ENCODE measurements at regions not wholly inside any gene's neighbourhood (a gene's known extent, or its start where the extent isn't known, plus 50 kb on each side); places are given as distances from the start of the nearest gene placed in this dataset.

- Histone ChIP-seq H3K27ac (replicated peaks) (no peak overlapping the region), H3K27me3 (ENCODE audit: insufficient read depth, poor library complexity, severe bottlenecking) (no peaks in the 10 kb centered on the region), H3K4me3 (replicated peaks; ENCODE audit: insufficient read depth, low read length) (no peak overlapping the region)
- no peak for DNase-seq (ENCODE audit: low read depth in 1 of 2, low spot score in 1 of 2)
- TF ChIP-seq POLR2AphosphoS5 (IDR thresholded peaks at IDR 0.05; ENCODE audit: low read depth): no peak
- TF ChIP-seq, protein P1, sequence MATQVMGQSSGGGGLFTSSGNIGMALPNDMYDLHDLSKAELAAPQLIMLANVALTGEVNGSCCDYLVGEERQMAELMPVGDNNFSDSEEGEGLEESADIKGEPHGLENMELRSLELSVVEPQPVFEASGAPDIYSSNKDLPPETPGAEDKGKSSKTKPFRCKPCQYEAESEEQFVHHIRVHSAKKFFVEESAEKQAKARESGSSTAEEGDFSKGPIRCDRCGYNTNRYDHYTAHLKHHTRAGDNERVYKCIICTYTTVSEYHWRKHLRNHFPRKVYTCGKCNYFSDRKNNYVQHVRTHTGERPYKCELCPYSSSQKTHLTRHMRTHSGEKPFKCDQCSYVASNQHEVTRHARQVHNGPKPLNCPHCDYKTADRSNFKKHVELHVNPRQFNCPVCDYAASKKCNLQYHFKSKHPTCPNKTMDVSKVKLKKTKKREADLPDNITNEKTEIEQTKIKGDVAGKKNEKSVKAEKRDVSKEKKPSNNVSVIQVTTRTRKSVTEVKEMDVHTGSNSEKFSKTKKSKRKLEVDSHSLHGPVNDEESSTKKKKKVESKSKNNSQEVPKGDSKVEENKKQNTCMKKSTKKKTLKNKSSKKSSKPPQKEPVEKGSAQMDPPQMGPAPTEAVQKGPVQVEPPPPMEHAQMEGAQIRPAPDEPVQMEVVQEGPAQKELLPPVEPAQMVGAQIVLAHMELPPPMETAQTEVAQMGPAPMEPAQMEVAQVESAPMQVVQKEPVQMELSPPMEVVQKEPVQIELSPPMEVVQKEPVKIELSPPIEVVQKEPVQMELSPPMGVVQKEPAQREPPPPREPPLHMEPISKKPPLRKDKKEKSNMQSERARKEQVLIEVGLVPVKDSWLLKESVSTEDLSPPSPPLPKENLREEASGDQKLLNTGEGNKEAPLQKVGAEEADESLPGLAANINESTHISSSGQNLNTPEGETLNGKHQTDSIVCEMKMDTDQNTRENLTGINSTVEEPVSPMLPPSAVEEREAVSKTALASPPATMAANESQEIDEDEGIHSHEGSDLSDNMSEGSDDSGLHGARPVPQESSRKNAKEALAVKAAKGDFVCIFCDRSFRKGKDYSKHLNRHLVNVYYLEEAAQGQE (IDR thresholded peaks at IDR 0.05; ENCODE audit: insufficient replicate concordance, low read depth): no peak
- no peak for TF ChIP-seq SPI1 (IDR thresholded peaks at IDR 0.05; ENCODE audit: borderline replicate concordance, low read depth)
- no peak for TF ChIP-seq GABPA (IDR thresholded peaks at IDR 0.05; ENCODE audit: low read depth)
- TF ChIP-seq CTCF (IDR thresholded peaks at IDR 0.05; ENCODE audit: insufficient read depth, low read length): no peak
These were observed 116.2 kb upstream of the PLCB4 start for GRCh38 chr20:8952721-8953120.

DNA sequence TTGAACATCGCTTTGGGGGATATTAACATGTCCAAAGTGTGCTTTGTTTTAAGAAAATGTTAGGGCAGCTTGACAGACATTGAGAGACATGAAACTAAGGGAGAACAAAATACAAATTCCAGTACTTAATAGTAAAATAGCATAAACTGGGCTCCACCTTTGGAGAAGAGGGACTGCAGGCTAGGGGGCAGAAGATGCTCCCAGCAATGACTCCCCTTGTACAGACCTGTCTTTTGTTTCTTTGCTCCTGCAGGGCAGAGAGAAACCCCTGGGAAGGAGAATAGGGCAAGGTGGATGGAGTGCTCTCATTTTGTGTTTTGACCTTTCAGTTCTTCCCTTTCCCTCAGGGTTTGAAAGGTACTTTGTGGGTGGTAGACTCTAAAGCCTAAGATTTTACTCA lies 115.6 kb upstream of the PLCB4 start:
- no peak for DNase-seq (ENCODE audit: low read depth in 1 of 2, low spot score in 1 of 2)
- Histone ChIP-seq H3K27me3 (ENCODE audit: insufficient read depth, poor library complexity, severe bottlenecking) (no peaks in the 10 kb centered on the region), H3K27ac (replicated peaks) (no peak overlapping the region), H3K4me3 (replicated peaks; ENCODE audit: insufficient read depth, low read length) (no peak overlapping the region)
- TF ChIP-seq GABPA (IDR thresholded peaks at IDR 0.05; ENCODE audit: low read depth) (no peak), CTCF (IDR thresholded peaks at IDR 0.05; ENCODE audit: insufficient read depth, low read length) (no peak), POLR2AphosphoS5 (IDR thresholded peaks at IDR 0.05; ENCODE audit: low read depth) (no peak), SPI1 (IDR thresholded peaks at IDR 0.05; ENCODE audit: borderline replicate concordance, low read depth) (no peak)
- TF ChIP-seq, protein P1 (IDR thresholded peaks at IDR 0.05; ENCODE audit: insufficient replicate concordance, low read depth): no peak

DNA sequence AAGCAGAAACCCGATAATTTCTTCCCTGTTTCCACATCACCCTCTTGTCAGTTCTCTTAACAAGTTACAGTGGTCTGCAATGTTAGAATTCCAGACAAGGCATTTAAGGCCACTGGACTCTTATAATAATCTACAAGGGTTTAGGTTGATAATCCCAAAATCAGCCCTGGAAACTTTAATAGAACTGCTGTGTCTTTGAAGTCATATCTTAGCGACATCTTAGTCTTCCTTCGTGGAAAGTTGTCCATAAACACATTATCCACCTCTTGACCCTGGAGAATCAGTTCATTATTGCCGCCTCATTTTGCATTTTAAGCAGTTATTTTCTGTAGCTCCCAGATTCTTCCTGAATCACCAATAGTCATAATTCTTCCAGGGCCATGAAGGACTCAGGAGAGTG lies 108.6 kb upstream of the PLCB4 start:
- no peak for DNase-seq (ENCODE audit: low read depth in 1 of 2, low spot score in 1 of 2)
- Histone ChIP-seq H3K27me3 (ENCODE audit: insufficient read depth, poor library complexity, severe bottlenecking) (no peaks in the 10 kb centered on the region), H3K27ac (replicated peaks) (no peak overlapping the region), H3K4me3 (replicated peaks; ENCODE audit: insufficient read depth, low read length) (no peak overlapping the region)
- no peak for TF ChIP-seq POLR2AphosphoS5 (IDR thresholded peaks at IDR 0.05; ENCODE audit: low read depth)
- no peak for TF ChIP-seq SPI1 (IDR thresholded peaks at IDR 0.05; ENCODE audit: borderline replicate concordance, low read depth)
- TF ChIP-seq, protein P1 (IDR thresholded peaks at IDR 0.05; ENCODE audit: insufficient replicate concordance, low read depth): no peak
- no peak for TF ChIP-seq CTCF (IDR thresholded peaks at IDR 0.05; ENCODE audit: insufficient read depth, low read length)
- no peak for TF ChIP-seq GABPA (IDR thresholded peaks at IDR 0.05; ENCODE audit: low read depth)

Data from HL-60 (cell line).